ENCODE measurements at regions not wholly inside any gene's neighbourhood (a gene's known extent, or its start where the extent isn't known, plus 50 kb on each side); places are given as distances from the start of the nearest gene placed in this dataset.
"Not testable (repeated sequence)": the region's sequence is repeated elsewhere in the genome, so short reads cannot be mapped to it uniquely, and the experiment has no call there.

- no peak for DNase-seq (ENCODE audit: low spot score)
Observed at GRCh38 chr5:166758151-166758550, 1533.3 kb upstream of the WWC1 start.

DNA sequence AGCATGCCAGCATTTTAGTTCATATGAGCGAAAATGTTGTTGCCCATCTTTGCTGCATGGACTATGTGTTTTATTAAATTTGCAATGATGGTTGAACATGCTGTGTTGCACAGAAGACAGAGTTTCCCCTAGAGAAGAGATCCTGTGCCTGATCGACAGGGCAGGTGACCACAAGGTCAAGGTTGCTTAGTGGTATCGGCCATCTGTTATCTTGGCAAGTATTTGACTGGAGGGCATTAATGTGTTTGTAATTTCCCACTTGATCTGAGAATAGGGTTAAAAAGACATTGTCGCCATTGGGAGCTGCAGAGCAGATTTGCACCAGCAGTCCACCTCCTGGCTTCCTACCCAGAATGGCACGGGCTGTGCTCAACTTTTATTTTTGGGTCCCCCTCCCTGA, 1523.6 kb upstream of the WWC1 start:
- no peak for DNase-seq (ENCODE audit: low spot score)

DNA sequence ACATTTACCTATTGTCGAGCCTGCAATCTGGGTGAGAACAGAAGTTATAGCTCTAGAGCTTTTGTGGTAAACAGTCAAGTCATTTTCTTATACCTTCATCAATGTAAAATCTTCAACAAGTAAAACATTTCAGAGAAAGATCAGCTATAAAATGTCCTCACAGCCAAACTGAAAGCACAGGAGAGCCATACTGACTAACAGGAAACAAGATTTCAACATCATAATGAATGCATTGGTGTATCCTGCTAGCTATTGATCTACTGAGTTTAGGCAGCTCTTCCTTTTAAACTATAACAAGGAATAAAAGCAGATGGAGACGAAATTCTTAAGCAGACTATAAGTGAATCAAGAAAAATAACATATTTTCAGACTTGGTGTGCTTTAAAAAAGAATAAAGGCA, 1522.9 kb upstream of the WWC1 start:
- no peak for DNase-seq (ENCODE audit: low spot score)

DNA sequence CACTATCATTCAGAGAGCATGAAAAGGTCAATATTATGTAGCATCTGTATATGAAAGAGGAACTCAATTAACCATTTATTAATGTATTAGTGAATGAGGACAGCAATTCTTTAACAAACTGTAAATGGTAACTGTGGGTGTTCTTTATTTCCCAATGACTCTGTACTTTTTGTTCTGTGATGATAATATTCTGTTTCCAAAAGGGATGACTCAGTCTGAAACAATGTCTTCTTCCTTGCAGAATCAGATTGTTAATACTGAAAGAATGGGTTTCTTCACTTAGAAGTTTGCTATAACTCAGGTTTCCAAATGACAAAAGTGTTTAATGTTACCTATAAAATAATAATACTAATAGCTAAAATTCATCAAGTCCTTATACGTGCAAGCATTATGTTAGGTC, 1518.7 kb upstream of the WWC1 start:
- peak; percentile 23 for DNase-seq (ENCODE audit: low spot score)

DNA sequence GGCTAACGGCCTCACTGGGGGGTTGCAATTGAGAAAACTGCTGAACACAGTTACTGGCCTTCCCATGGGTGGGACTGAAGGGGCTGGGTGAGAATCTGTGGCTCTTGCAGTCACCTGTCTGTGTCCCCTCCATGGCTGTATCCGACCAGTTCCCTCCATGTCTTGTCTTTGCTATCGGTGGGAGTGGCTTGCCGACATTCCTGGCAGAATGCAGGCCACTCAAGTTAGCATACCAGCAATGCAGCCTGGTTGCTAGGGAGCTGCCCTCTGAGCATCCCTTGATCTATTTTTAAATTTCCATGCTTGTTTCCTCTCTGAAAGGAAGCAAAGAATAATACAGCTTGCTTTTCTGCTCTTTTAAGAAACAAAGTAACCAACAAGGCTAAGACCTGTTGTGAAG, 1509.7 kb upstream of the WWC1 start:
- no peak for DNase-seq (ENCODE audit: low spot score)

- DNase-seq (ENCODE audit: low spot score): no peak
Observed at GRCh38 chr5:166784545-166785078, 1506.8 kb upstream of the WWC1 start.

- no peak for DNase-seq (ENCODE audit: low spot score)
Observed at GRCh38 chr5:166786178-166786577, 1505.3 kb upstream of the WWC1 start.

- DNase-seq (ENCODE audit: low spot score): no peak
Observed at GRCh38 chr5:166786889-166787288, 1504.6 kb upstream of the WWC1 start.

GRCh38 chr5:166788050-166788449, 1503.4 kb upstream of the WWC1 start:
- no peak for DNase-seq (ENCODE audit: low spot score)

GRCh38 chr5:166795756-166796155, 1495.7 kb upstream of the WWC1 start:
- no peak for DNase-seq (ENCODE audit: low spot score)

DNA sequence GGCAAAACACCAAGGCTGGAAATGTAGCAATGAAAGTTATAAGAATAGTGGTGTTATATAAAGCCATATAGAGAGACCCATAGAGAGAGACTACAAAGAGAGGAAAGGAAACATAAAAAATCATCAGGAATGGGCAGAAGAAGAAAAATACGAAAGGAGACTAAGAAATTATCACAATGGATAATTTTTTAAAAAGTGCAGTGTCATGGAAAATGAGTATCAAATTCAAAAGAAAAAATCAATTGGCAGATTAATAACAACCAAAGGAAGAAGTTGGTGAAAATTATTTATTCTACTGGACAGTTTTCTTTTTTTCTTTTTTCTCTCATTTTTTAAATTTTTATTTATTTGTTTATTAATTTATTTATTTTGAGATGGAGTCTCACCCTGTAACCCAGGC, 1488.4 kb upstream of the WWC1 start:
- no peak for DNase-seq (ENCODE audit: low spot score)

DNA sequence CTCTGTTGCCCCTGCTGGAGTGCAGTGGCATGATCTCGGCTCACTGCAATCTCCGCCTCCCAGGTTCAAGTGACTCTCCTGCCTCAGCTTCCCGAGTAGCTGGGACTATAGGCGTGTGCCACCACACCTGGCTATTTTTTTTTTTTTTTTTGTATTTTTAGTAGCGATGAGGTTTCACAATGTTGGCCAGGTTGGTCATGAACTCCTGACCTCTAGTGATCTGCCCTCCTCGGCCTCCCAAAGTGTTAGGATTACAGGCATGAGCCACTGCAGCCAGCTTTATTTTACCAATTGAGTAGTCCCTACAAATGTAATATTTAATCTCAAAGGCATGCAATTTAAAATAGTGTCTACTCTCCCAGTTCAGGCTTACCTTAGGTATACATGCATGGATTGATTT, 1487.2 kb upstream of the WWC1 start:
- DNase-seq (ENCODE audit: low spot score): not testable (repeated sequence)

DNA sequence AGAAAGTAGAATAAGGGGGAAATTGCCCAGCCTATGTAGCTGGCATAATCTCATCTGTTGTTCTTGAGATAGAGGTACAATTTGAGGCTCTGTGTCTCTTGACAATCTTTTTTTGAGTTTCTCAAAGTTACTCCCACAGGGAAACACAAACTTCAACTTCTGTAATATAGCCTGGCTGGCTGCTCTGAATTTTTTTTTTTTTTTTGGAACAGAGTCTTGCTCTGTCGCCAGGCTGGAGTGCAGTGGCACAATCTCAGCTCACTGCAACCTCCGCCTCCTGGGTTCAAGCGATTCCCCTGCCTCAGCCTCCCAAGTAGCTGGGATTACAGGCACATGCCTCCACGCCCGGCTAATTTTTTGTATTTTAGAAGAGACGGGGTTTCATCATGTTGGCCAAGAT, 1486.8 kb upstream of the WWC1 start:
- not testable (repeated sequence) for DNase-seq (ENCODE audit: low spot score)

DNA sequence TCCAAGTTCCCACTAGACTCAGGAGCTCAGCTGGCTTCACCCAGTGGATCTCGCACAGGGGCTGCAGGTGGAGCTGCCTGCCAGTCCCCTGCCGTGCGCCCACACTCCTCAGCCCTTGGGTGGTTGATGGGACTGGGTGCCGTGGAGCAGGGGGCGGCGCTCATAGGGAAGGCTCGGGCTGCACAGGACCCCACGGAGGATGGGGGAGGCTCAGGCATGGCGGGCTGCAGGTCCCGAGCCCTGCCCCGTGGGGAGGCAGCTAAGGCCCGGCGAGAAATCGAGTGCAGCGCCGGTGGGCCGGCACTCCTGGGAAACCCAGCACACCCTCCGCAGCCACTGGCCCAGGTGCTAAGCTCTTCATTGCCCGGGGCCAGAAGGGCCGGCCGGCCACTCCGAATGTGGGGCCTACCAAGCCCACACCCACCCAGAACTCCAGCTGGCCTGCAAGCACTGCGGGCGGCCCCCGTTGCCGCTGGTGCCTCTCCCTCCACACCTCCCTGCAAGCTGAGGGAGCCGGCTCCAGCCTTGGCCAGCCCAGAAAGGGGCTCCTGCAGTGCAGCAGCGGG, 1481.3 kb upstream of the WWC1 start:
- DNase-seq (ENCODE audit: low spot score): not testable (repeated sequence)

GRCh38 chr5:166810721-166811120, 1480.7 kb upstream of the WWC1 start:
- DNase-seq (ENCODE audit: low spot score): no peak

- no peak for DNase-seq (ENCODE audit: low spot score)
Observed at GRCh38 chr5:166823360-166823759, 1468.1 kb upstream of the WWC1 start.

- no peak for DNase-seq (ENCODE audit: low spot score)
Observed at GRCh38 chr5:166834246-166834645, 1457.2 kb upstream of the WWC1 start.

DNA sequence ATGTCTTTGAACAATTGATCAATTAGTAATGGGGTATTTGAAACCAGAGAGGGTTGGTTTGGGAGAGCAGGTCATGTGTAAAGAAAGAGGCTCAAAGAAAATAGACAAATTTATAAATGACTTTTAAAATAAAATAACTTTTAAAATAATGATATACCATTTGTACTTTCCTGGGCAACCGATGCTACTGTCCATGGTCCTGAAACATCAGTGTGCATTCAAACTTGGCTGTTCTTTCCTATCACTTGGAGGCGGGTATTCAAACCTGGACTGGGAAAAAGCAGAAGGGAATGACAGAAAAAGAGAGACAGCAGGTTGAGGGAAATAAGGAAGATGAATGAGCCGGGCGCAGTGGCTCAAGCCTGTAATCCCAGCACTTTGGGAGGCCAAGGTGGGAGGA, 1446.4 kb upstream of the WWC1 start:
- peak; percentile 2 for DNase-seq (ENCODE audit: low spot score)

DNA sequence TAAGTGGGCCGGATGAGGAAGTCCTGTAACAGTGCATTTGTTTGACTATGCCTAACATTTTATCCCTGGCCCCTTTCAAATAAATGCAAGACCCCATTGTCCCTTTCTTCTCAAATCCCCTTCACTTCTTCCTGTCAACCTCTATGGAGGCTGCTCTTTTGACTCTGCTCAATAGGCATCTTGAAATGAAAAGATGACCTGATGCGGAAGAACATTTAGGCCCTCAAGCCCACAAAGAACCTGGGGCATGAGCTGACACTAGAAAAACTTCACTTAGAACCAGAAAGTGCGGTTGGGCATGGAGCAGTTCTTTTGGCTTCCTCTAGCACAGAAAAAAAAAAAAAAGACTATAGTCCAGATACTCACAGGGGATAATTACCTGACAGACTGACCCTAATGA, 1434.7 kb upstream of the WWC1 start:
- DNase-seq (ENCODE audit: low spot score): no peak

- no peak for DNase-seq (ENCODE audit: low spot score)
Observed at GRCh38 chr5:166860426-166860825, 1431.0 kb upstream of the WWC1 start.

DNA sequence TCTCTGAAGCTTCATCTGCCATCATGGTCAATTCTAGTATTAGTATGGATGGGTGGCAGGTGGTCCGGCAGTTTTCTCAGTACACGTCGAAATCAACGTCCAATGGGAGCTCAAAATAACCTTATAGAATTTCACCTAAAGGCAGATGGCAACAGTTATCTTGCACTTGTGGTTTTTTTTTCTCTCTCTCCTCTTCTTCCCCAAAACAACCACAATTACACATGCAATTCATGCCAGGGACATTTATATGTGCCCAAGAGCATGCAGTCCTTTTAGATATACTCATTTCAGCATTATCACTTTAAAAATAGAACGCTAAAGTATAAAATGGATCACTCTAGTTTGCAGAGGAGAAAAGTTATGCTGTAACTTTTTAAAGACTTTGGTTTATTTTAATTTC, 1428.9 kb upstream of the WWC1 start:
- DNase-seq (ENCODE audit: low spot score): no peak

DNA sequence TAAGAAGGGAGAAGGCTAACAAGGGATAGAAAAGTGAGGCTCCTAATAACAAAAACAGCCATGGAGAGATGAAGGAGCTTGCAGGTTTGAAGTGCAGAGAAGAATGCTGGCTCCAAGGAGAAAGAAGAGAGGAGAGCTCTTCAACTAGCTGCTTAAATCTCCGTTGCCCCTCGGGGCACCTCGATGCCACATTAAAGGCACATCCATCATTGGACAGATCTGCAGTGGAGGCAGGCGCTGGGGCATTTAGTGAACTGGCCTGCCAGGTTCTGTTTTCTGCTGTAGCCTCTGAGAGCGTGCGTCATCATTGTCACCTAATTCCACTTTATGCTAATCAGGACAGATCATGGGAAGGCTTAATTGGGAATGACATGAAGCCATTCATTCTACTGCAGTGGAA, 1426.2 kb upstream of the WWC1 start:
- no peak for DNase-seq (ENCODE audit: low spot score)

DNA sequence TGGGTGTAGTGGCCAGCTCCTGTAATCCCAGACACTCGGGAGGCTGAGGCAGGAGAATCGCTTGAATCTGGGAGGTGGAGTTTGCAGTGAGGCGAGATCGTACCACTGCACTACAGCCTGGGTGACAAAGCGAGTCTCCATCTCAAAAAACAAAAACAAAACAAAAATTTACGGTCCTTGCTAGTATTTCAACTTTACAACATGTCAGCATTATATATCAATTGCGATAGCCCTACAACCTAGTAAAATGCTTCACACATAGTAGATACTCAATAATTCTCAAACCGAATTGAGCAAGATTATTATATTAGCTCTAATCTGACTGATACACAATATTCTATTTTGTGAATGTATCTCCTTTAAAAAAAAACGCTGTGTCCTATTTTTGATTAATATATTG, 1411.0 kb upstream of the WWC1 start:
- DNase-seq (ENCODE audit: low spot score): no peak

GRCh38 chr5:166881802-166882201, 1409.6 kb upstream of the WWC1 start:
- DNase-seq (ENCODE audit: low spot score): no peak

DNA sequence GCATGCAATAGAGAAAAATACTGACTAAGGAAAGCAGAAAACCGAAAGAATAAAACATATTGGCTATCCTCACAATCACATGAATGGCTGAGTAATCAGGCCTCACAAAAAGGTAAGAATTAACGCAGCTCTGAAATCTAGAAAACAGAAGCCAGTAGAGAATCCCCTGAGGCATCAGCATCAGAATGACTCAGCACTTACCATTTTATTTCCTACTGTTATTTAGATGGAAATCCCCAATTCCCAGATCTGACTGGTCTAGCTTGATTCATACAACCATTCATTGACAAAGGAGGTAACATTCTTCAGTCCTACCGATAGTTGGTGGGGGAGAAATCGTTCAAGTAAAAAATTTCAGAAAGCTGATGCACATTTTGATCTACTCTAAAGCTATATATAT, 1408.4 kb upstream of the WWC1 start:
- peak; percentile 48 for DNase-seq (ENCODE audit: low spot score)

All from COLO829 (cell line).